WERI-Rb-1 (cell line): ENCODE measurements at regions not wholly inside any gene's neighbourhood (a gene's known extent, or its start where the extent isn't known, plus 50 kb on each side); places are given as distances from the start of the nearest gene placed in this dataset.

ENCODE experiments used
- DNase-seq: peaks from one replicate; pipeline ENCODE4 v3.0.0-alpha.2; 2020
- H3K27ac ChIP-seq: fragments of 250-450 bp; sonication (Bioruptor Pico); 2 replicates; pipeline ENCODE4 v1.5.1; 2020; ENCODE audit warnings: mild to moderate bottlenecking, moderate library complexity
- H3K27me3 ChIP-seq: fragments of 250-450 bp; sonication (Bioruptor Pico); 2 replicates; pipeline ENCODE4 v1.5.1; 2021; ENCODE audit warnings: mild to moderate bottlenecking, low read depth, moderate library complexity; ENCODE audit not compliant: insufficient read depth, severe bottlenecking
- H3K36me3 ChIP-seq: fragments of 250-450 bp; sonication (Bioruptor Pico); 2 replicates; pipeline ENCODE4 v1.5.1; 2020; ENCODE audit warnings: mild to moderate bottlenecking, moderate library complexity
- H3K4me3 ChIP-seq: 2 replicates; pipeline ENCODE4 v1.5.1; 2011; ENCODE audit warnings: low read depth, mild to moderate bottlenecking, control low read depth, low read length
- H3K9me3 ChIP-seq: fragments of 250-450 bp; sonication (Bioruptor Pico); 2 replicates; pipeline ENCODE4 v1.5.1; 2021; ENCODE audit warnings: mild to moderate bottlenecking, moderate library complexity; ENCODE audit not compliant: severe bottlenecking
- CTCF ChIP-seq: IDR thresholded peaks from 2 replicates; pipeline ENCODE4 v1.5.1; 2011; ENCODE audit warnings: low read depth, mild to moderate bottlenecking, control low read depth, inconsistent platforms, low read length

GRCh38 chr16:11432856-11433395, 87.7 kb downstream of the RMI2 start:
- no peak for DNase-seq
- TF ChIP-seq CTCF = no peak

GRCh38 chr16:11435576-11435975, 90.3 kb downstream of the RMI2 start:
- Histone ChIP-seq H3K27ac (no peak overlapping the region), H3K27me3 (no peaks in the 10 kb centered on the region), H3K9me3 (no peaks in the 10 kb centered on the region), H3K4me3 (no peak overlapping the region), H3K36me3 (no peaks in the 10 kb centered on the region)
- no peak for DNase-seq
- TF ChIP-seq CTCF = no peak

More at GRCh38 chr16:11432856-11433395, 87.7 kb downstream of the RMI2 start:
- H3K27ac ChIP-seq = no peak overlapping the region
- H3K27me3 ChIP-seq = no peaks in the 10 kb centered on the region
- no peaks in the 10 kb centered on the region for H3K9me3 ChIP-seq
- H3K36me3 ChIP-seq = no peaks in the 10 kb centered on the region
- H3K4me3 ChIP-seq = no peak overlapping the region

GRCh38 chr16:11437069-11437468, 91.8 kb downstream of the RMI2 start:
- no peak for DNase-seq
- no peak overlapping the region for H3K27ac ChIP-seq
- TF ChIP-seq CTCF = no peak
- no peaks in the 10 kb centered on the region for H3K36me3 ChIP-seq
- no peaks in the 10 kb centered on the region for H3K27me3 ChIP-seq
- H3K4me3 ChIP-seq = no peak overlapping the region
- peaks cover 5% of the 10 kb centered on the region for H3K9me3 ChIP-seq

- TF ChIP-seq CTCF = no peak
- no peak for DNase-seq
- no peaks in the 10 kb centered on the region for H3K36me3 ChIP-seq
These were observed 94.8 kb downstream of the RMI2 start for GRCh38 chr16:11439790-11440656.

GRCh38 chr16:11440657-11441012, 95.4 kb downstream of the RMI2 start:
- no peak for TF ChIP-seq CTCF
- Histone ChIP-seq H3K36me3 (no peaks in the 10 kb centered on the region), H3K27me3 (no peaks in the 10 kb centered on the region), H3K9me3 (peaks cover 5% of the 10 kb centered on the region), H3K4me3 (no peak overlapping the region), H3K27ac (no peak overlapping the region)
- no peak for DNase-seq

More at GRCh38 chr16:11439790-11440656, 94.8 kb downstream of the RMI2 start:
- Histone ChIP-seq H3K9me3 (peaks cover 5% of the 10 kb centered on the region), H3K4me3 (no peak overlapping the region), H3K27ac (no peak overlapping the region), H3K27me3 (no peaks in the 10 kb centered on the region)
